ENCODE measurements at regions not wholly inside any gene's neighbourhood (a gene's known extent, or its start where the extent isn't known, plus 50 kb on each side); places are given as distances from the start of the nearest gene placed in this dataset.

DNA sequence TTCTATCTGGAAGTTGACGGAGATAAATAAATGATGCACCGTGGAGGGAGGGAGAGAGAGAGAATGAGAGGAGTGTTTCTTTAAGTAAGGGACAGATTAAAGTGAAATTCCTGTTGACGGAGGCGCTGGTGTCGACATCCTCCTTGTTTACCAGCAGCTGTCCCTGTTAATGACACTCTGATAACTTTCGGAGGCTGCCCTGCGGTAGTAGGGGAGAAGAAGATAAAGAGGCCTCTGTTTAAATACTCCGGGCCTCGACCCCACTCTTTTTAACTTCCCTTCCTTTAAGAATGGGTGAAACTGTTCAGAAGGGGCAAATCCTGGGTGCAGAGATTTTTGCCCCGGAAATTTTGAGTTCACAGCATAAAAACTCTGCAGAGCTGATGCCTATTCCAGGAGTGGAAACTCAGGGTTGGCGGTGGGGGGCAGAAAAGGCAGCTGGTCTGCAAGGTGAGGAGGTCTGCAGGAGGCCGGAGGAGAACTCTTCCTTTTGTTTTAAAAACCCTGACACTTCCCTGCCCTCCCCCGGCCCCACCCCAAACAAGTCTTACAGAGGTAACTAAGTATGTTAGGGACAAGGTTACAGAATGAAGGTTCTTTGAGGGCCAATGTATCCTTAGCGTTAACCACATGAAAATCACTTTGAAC, 276.6 kb upstream of the NR2F2 start (continued):
- TF ChIP-seq, protein P1, sequence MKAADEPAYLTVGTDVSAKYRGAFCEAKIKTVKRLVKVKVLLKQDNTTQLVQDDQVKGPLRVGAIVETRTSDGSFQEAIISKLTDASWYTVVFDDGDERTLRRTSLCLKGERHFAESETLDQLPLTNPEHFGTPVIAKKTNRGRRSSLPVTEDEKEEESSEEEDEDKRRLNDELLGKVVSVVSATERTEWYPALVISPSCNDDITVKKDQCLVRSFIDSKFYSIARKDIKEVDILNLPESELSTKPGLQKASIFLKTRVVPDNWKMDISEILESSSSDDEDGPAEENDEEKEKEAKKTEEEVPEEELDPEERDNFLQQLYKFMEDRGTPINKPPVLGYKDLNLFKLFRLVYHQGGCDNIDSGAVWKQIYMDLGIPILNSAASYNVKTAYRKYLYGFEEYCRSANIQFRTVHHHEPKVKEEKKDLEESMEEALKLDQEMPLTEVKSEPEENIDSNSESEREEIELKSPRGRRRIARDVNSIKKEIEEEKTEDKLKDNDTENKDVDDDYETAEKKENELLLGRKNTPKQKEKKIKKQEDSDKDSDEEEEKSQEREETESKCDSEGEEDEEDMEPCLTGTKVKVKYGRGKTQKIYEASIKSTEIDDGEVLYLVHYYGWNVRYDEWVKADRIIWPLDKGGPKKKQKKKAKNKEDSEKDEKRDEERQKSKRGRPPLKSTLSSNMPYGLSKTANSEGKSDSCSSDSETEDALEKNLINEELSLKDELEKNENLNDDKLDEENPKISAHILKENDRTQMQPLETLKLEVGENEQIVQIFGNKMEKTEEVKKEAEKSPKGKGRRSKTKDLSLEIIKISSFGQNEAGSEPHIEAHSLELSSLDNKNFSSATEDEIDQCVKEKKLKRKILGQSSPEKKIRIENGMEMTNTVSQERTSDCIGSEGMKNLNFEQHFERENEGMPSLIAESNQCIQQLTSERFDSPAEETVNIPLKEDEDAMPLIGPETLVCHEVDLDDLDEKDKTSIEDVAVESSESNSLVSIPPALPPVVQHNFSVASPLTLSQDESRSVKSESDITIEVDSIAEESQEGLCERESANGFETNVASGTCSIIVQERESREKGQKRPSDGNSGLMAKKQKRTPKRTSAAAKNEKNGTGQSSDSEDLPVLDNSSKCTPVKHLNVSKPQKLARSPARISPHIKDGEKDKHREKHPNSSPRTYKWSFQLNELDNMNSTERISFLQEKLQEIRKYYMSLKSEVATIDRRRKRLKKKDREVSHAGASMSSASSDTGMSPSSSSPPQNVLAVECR (CRISPR knock-in tag; IDR thresholded peaks at IDR 0.05; ENCODE audit: borderline replicate concordance), result no peak
- TF ChIP-seq JDP2 (CRISPR knock-in tag; IDR thresholded peaks at IDR 0.05; ENCODE audit: borderline replicate concordance) (no peak), ZNF383 (CRISPR knock-in tag; IDR thresholded peaks at IDR 0.05; ENCODE audit: borderline replicate concordance) (no peak), ZNF678 (CRISPR knock-in tag; IDR thresholded peaks at IDR 0.05) (no peak), AKAP8 (CRISPR knock-in tag; IDR thresholded peaks at IDR 0.05) (no peak), SMC3 (IDR thresholded peaks at IDR 0.05; ENCODE audit: low read length) (no peak), ZNF839 (CRISPR knock-in tag; IDR thresholded peaks at IDR 0.05; ENCODE audit: borderline replicate concordance) (no peak), SMAD1 (CRISPR knock-in tag; IDR thresholded peaks at IDR 0.05; ENCODE audit: borderline replicate concordance, low read depth) (no peak), SOX5 (CRISPR knock-in tag; IDR thresholded peaks at IDR 0.05; ENCODE audit: borderline replicate concordance) (peak; percentile 8; the same call in 1 of the 2 replicates), CEBPG (CRISPR knock-in tag; IDR thresholded peaks at IDR 0.05) (peak; percentile 37; the same call in 1 of the 2 replicates), HNRNPLL (IDR thresholded peaks at IDR 0.05; ENCODE audit: low read depth, low read length, poor library complexity, severe bottlenecking) (no peak), ZNF549 (CRISPR knock-in tag; IDR thresholded peaks at IDR 0.05) (no peak), ZNF567 (CRISPR knock-in tag; IDR thresholded peaks at IDR 0.05; ENCODE audit: borderline replicate concordance) (no peak), EEA1 (CRISPR knock-in tag; IDR thresholded peaks at IDR 0.05; ENCODE audit: borderline replicate concordance) (no peak), ZNF747 (CRISPR knock-in tag; IDR thresholded peaks at IDR 0.05; ENCODE audit: borderline replicate concordance) (no peak), HOXA3 (CRISPR knock-in tag; IDR thresholded peaks at IDR 0.05) (no peak), DRAP1 (CRISPR knock-in tag; IDR thresholded peaks at IDR 0.05) (no peak), UBTF (CRISPR knock-in tag; IDR thresholded peaks at IDR 0.05) (no peak), MED1 (CRISPR knock-in tag; IDR thresholded peaks at IDR 0.05) (no peak), REL (CRISPR knock-in tag; conservative IDR thresholded peaks at IDR 0.05) (no peak), ZC3H13 (CRISPR knock-in tag; IDR thresholded peaks at IDR 0.05) (no peak), ATF1 (CRISPR knock-in tag; IDR thresholded peaks at IDR 0.05) (no peak), BHLHE40 (IDR thresholded peaks at IDR 0.05; ENCODE audit: low read length) (no peak), ZNF441 (CRISPR knock-in tag; IDR thresholded peaks at IDR 0.05; ENCODE audit: borderline replicate concordance) (no peak), KMT2A (CRISPR knock-in tag; IDR thresholded peaks at IDR 0.05) (0 out of 2 replicates have a peak, but pooled peaks have one; percentile 32)
- TF ChIP-seq, protein P2, sequence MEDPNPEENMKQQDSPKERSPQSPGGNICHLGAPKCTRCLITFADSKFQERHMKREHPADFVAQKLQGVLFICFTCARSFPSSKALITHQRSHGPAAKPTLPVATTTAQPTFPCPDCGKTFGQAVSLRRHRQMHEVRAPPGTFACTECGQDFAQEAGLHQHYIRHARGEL (CRISPR knock-in tag; IDR thresholded peaks at IDR 0.05), result no peak
